ENCODE measurements at regions not wholly inside any gene's neighbourhood (a gene's known extent, or its start where the extent isn't known, plus 50 kb on each side); places are given as distances from the start of the nearest gene placed in this dataset.

DNA sequence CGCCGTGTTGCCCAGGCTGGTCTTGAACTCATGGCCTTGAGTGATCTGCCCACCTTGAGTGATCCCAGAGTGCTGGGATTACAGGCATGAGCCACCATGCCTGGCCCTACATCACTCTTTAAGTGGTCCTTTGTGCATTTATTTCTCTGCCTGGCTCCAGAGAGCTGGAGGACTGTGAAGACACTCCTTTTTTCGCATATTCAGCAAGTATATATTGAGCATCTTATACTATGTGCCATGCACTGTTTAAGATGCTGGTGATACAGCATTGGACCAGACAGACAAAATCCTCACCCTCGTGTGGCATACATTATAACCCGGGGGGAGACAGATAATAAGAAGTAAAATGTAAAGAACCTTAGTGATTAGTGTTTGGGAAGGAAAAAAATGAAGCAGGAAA is 66.8 kb upstream of the NPAS1 start:
- 96% methylated on average over 5 of the region's 5 CpGs for WGBS (ENCODE audit: low lambda C conversion rate, missing lambda C conversion rate)
- Histone ChIP-seq H3K4me2 (no peak overlapping the region), H3K36me3 (replicated peaks; ENCODE audit: insufficient read depth, low read depth) (no peaks in the 10 kb centered on the region), H3K27ac (peak overlapping the region; percentile 78), H3K4me3 (no peak overlapping the region), H4K20me1 (ENCODE audit: insufficient read depth, poor library complexity, severe bottlenecking) (no peaks in the 10 kb centered on the region), H3K79me2 (peaks cover 72% of the 10 kb centered on the region), H3K9me3 (ENCODE audit: low read depth) (no peaks in the 10 kb centered on the region), H3K9me2 (replicated peaks; ENCODE audit: insufficient read depth) (no peaks in the 10 kb centered on the region), H3K4me1 (ENCODE audit: insufficient read depth) (peaks cover 37% of the 10 kb centered on the region), H3K27me3 (no peaks in the 10 kb centered on the region), H2AFZ (no peak overlapping the region)
- TF ChIP-seq, protein P1, sequence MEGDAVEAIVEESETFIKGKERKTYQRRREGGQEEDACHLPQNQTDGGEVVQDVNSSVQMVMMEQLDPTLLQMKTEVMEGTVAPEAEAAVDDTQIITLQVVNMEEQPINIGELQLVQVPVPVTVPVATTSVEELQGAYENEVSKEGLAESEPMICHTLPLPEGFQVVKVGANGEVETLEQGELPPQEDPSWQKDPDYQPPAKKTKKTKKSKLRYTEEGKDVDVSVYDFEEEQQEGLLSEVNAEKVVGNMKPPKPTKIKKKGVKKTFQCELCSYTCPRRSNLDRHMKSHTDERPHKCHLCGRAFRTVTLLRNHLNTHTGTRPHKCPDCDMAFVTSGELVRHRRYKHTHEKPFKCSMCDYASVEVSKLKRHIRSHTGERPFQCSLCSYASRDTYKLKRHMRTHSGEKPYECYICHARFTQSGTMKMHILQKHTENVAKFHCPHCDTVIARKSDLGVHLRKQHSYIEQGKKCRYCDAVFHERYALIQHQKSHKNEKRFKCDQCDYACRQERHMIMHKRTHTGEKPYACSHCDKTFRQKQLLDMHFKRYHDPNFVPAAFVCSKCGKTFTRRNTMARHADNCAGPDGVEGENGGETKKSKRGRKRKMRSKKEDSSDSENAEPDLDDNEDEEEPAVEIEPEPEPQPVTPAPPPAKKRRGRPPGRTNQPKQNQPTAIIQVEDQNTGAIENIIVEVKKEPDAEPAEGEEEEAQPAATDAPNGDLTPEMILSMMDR (IDR thresholded peaks at IDR 0.05; ENCODE audit: poor library complexity), result no peak
- TF ChIP-seq EZH2 (IDR thresholded peaks at IDR 0.05; ENCODE audit: borderline replicate concordance) (no peak), EZH2phosphoT487 (IDR thresholded peaks at IDR 0.05; ENCODE audit: low read depth, severe bottlenecking, unreplicated experiment) (no peak)
- no peak for DNase-seq (ENCODE audit: low spot score)

DNA sequence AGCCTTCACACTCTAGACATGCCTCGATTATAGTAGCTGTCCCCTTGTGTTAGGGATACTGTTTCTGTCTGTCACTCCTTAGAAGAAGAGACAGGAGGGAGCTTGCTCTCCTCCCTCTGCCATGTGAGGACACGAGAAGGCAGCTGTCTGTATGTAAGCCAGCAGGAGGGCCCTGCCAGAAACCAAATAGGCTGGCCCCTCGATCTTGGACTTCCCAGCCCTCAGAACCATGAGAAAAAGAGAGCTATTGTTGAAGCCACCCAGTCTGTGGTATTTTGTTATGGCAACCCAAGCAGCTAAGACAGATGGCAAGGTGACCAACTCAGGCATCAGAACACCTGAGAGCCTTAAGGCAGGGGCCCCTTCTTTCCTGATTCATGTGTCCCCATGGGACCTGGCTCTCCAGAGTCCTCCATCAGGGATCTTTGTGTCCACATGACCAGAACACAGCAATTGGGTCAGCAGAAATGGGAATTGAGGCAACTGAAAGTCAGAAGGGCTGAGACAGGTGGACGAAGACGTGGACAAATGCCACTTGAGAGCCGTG is 65.6 kb upstream of the NPAS1 start:
- Histone ChIP-seq H3K27ac (peak overlapping the region; percentile 78), H3K4me3 (no peak overlapping the region)
- TF ChIP-seq EZH2 (IDR thresholded peaks at IDR 0.05; ENCODE audit: borderline replicate concordance) (no peak), EZH2phosphoT487 (IDR thresholded peaks at IDR 0.05; ENCODE audit: low read depth, severe bottlenecking, unreplicated experiment) (no peak)
- TF ChIP-seq, protein P1 (IDR thresholded peaks at IDR 0.05; ENCODE audit: poor library complexity), result no peak

DNA sequence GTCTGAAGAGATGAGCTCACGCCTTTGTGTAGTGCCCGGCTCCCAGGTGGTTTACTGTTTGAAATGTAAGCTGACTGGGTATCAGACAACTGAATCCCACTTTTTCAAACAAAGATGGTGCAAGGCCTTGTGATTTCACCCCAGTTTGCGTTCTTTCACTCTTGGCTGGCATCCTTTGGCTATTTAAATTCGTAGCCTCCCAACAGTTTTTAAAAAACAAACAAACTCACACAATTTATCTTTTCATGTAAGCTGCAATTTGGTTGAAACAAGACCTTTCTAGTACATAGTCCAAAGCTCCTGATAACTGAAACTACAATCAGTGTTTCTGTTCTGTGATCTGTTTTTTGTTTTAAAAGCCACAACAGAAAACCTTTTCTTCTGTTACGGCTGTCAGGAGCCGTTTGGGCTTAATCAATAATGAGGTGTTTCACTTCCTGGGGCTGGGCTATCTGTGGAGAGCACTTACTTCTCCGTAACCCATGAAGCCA is 65.1 kb upstream of the NPAS1 start:
- H3K4me3 ChIP-seq, result no peak overlapping the region
- no peak for TF ChIP-seq EZH2phosphoT487 (IDR thresholded peaks at IDR 0.05; ENCODE audit: low read depth, severe bottlenecking, unreplicated experiment)
- TF ChIP-seq EZH2 (IDR thresholded peaks at IDR 0.05; ENCODE audit: borderline replicate concordance), result no peak
- TF ChIP-seq, protein P1 (IDR thresholded peaks at IDR 0.05; ENCODE audit: poor library complexity), result no peak
- H3K79me2 ChIP-seq, result peaks cover 70% of the 10 kb centered on the region
- WGBS (ENCODE audit: low lambda C conversion rate, missing lambda C conversion rate), result 50% methylated on average over 7 of the region's 7 CpGs
- peak overlapping the region; percentile 47 for H3K4me2 ChIP-seq
- peak overlapping the region; percentile 78 for H3K27ac ChIP-seq
- H2AFZ ChIP-seq, result no peak overlapping the region
- DNase-seq (ENCODE audit: low spot score), result no peak
- no peaks in the 10 kb centered on the region for H3K36me3 ChIP-seq (replicated peaks; ENCODE audit: insufficient read depth, low read depth)
- H3K9me3 ChIP-seq (ENCODE audit: low read depth), result no peaks in the 10 kb centered on the region
- H3K27me3 ChIP-seq, result no peaks in the 10 kb centered on the region
- no peaks in the 10 kb centered on the region for H4K20me1 ChIP-seq (ENCODE audit: insufficient read depth, poor library complexity, severe bottlenecking)
- peaks cover 37% of the 10 kb centered on the region for H3K4me1 ChIP-seq (ENCODE audit: insufficient read depth)
- no peaks in the 10 kb centered on the region for H3K9me2 ChIP-seq (replicated peaks; ENCODE audit: insufficient read depth)

More for the DNA sequence above, 65.6 kb upstream of the NPAS1 start:
- peaks cover 37% of the 10 kb centered on the region for H3K4me1 ChIP-seq (ENCODE audit: insufficient read depth)
- no peaks in the 10 kb centered on the region for H3K36me3 ChIP-seq (replicated peaks; ENCODE audit: insufficient read depth, low read depth)
- no peaks in the 10 kb centered on the region for H4K20me1 ChIP-seq (ENCODE audit: insufficient read depth, poor library complexity, severe bottlenecking)
- peaks cover 70% of the 10 kb centered on the region for H3K79me2 ChIP-seq
- WGBS (ENCODE audit: low lambda C conversion rate, missing lambda C conversion rate), result 86% methylated on average over 6 of the region's 6 CpGs
- H3K4me2 ChIP-seq, result peak overlapping the region; percentile 47
- H2AFZ ChIP-seq, result no peak overlapping the region
- no peak for DNase-seq (ENCODE audit: low spot score)
- no peaks in the 10 kb centered on the region for H3K27me3 ChIP-seq
- H3K9me2 ChIP-seq (replicated peaks; ENCODE audit: insufficient read depth), result no peaks in the 10 kb centered on the region
- H3K9me3 ChIP-seq (ENCODE audit: low read depth), result no peaks in the 10 kb centered on the region

All from hepatocyte (in vitro differentiated cells).